ENCODE measurements at regions not wholly inside any gene's neighbourhood (a gene's known extent, or its start where the extent isn't known, plus 50 kb on each side); places are given as distances from the start of the nearest gene placed in this dataset.

GRCh38 chr2:118641711-118642110, 205.7 kb downstream of the EN1 start:
- Histone ChIP-seq H3K36me3 (ENCODE audit: control insufficient read depth in 1 of 2, insufficient read depth in 2 of 2, low read depth in 1 of 2, low read length in 2 of 2) (no peaks in the 10 kb centered on the region), H2BK120ac (ENCODE audit: low read depth, low read length) (no peak overlapping the region), H3K4me3 (ENCODE audit: insufficient read depth in 1 of 2, low read depth in 1 of 2, low read length in 2 of 2) (no peak overlapping the region), H2AFZ (ENCODE audit: low read depth, low read length) (no peak overlapping the region), H2AK5ac (ENCODE audit: low read length, severe bottlenecking) (no peak overlapping the region), H4K91ac (ENCODE audit: low read length) (no peak overlapping the region), H3K18ac (ENCODE audit: low read depth in 1 of 2, low read length in 2 of 2) (no peak overlapping the region), H3K79me1 (replicated peaks; ENCODE audit: low read length, poor library complexity, severe bottlenecking) (no peaks in the 10 kb centered on the region), H4K8ac (ENCODE audit: low read length) (no peak overlapping the region), H3K14ac (ENCODE audit: low read length in 2 of 2) (no peak overlapping the region), H3K4ac (ENCODE audit: low read depth in 1 of 2, low read length in 2 of 2) (no peak overlapping the region), H3K9ac (ENCODE audit: low read length) (no peak overlapping the region), H3K27ac (ENCODE audit: low read length, poor library complexity, severe bottlenecking) (no peak overlapping the region), H2BK15ac (ENCODE audit: low read depth, poor library complexity, severe bottlenecking) (no peak overlapping the region), H3K4me1 (ENCODE audit: control insufficient read depth, insufficient read depth, low read depth, low read length) (no peaks in the 10 kb centered on the region), H2BK12ac (ENCODE audit: low read length in 2 of 2) (no peak overlapping the region), H3K27me3 (ENCODE audit: control insufficient read depth in 1 of 2, insufficient read depth in 1 of 2, low read length in 2 of 2) (no peaks in the 10 kb centered on the region), H3K23ac (ENCODE audit: low read length in 2 of 2) (no peak overlapping the region), H3K4me2 (ENCODE audit: low read length, poor library complexity, severe bottlenecking) (no peak overlapping the region), H2BK5ac (ENCODE audit: low read depth, low read length, poor library complexity, severe bottlenecking) (no peak overlapping the region), H3K9me3 (ENCODE audit: control insufficient read depth, low read length) (no peaks in the 10 kb centered on the region)
- WGBS: 37% methylated on average over 1 of the region's 1 CpG
- no peak for DNase-seq

- H3K23ac ChIP-seq (ENCODE audit: low read length in 2 of 2): no peak overlapping the region
- no peaks in the 10 kb centered on the region for H3K79me1 ChIP-seq (replicated peaks; ENCODE audit: low read length, poor library complexity, severe bottlenecking)
- H2AK5ac ChIP-seq (ENCODE audit: low read length, severe bottlenecking): no peak overlapping the region
- H2BK12ac ChIP-seq (ENCODE audit: low read length in 2 of 2): no peak overlapping the region
- no peak overlapping the region for H2BK5ac ChIP-seq (ENCODE audit: low read depth, low read length, poor library complexity, severe bottlenecking)
- H3K9me3 ChIP-seq (ENCODE audit: control insufficient read depth, low read length): no peaks in the 10 kb centered on the region
- DNase-seq: no peak
- no peak overlapping the region for H3K9ac ChIP-seq (ENCODE audit: low read length)
- no peak overlapping the region for H3K4me3 ChIP-seq (ENCODE audit: insufficient read depth in 1 of 2, low read depth in 1 of 2, low read length in 2 of 2)
- WGBS: 46% methylated on average over 2 of the region's 2 CpGs
- no peak overlapping the region for H3K4me2 ChIP-seq (ENCODE audit: low read length, poor library complexity, severe bottlenecking)
- H3K27ac ChIP-seq (ENCODE audit: low read length, poor library complexity, severe bottlenecking): no peak overlapping the region
- H3K36me3 ChIP-seq (ENCODE audit: control insufficient read depth in 1 of 2, insufficient read depth in 2 of 2, low read depth in 1 of 2, low read length in 2 of 2): no peaks in the 10 kb centered on the region
- peaks cover 0 to 11% of the 10 kb centered on the region in 2 experiments for H3K27me3 ChIP-seq (ENCODE audit: control insufficient read depth in 1 of 2, insufficient read depth in 1 of 2, low read length in 2 of 2)
- H2BK15ac ChIP-seq (ENCODE audit: low read depth, poor library complexity, severe bottlenecking): no peak overlapping the region
- no peak overlapping the region for H4K91ac ChIP-seq (ENCODE audit: low read length)
- H3K18ac ChIP-seq (ENCODE audit: low read depth in 1 of 2, low read length in 2 of 2): no peak overlapping the region
- H2AFZ ChIP-seq (ENCODE audit: low read depth, low read length): no peak overlapping the region
- H3K14ac ChIP-seq (ENCODE audit: low read length in 2 of 2): no peak overlapping the region
- no peaks in the 10 kb centered on the region for H3K4me1 ChIP-seq (ENCODE audit: control insufficient read depth, insufficient read depth, low read depth, low read length)
- no peak overlapping the region for H2BK120ac ChIP-seq (ENCODE audit: low read depth, low read length)
- no peak overlapping the region for H4K8ac ChIP-seq (ENCODE audit: low read length)
- no peak overlapping the region for H3K4ac ChIP-seq (ENCODE audit: low read depth in 1 of 2, low read length in 2 of 2)
Measured at GRCh38 chr2:118639371-118639770, 208.1 kb downstream of the EN1 start.

- Histone ChIP-seq H3K4ac (ENCODE audit: low read depth in 1 of 2, low read length in 2 of 2) (no peak overlapping the region), H3K36me3 (ENCODE audit: control insufficient read depth in 1 of 2, insufficient read depth in 2 of 2, low read depth in 1 of 2, low read length in 2 of 2) (no peaks in the 10 kb centered on the region), H2BK15ac (ENCODE audit: low read depth, poor library complexity, severe bottlenecking) (no peak overlapping the region), H3K4me2 (ENCODE audit: low read length, poor library complexity, severe bottlenecking) (no peak overlapping the region), H3K79me1 (replicated peaks; ENCODE audit: low read length, poor library complexity, severe bottlenecking) (no peaks in the 10 kb centered on the region), H2BK120ac (ENCODE audit: low read depth, low read length) (no peak overlapping the region), H3K18ac (ENCODE audit: low read depth in 1 of 2, low read length in 2 of 2) (no peak overlapping the region), H3K23ac (ENCODE audit: low read length in 2 of 2) (no peak overlapping the region), H4K8ac (ENCODE audit: low read length) (no peak overlapping the region), H2AFZ (ENCODE audit: low read depth, low read length) (no peak overlapping the region), H2AK5ac (ENCODE audit: low read length, severe bottlenecking) (no peak overlapping the region), H2BK5ac (ENCODE audit: low read depth, low read length, poor library complexity, severe bottlenecking) (no peak overlapping the region), H2BK12ac (ENCODE audit: low read length in 2 of 2) (no peak overlapping the region), H3K27ac (ENCODE audit: low read length, poor library complexity, severe bottlenecking) (no peak overlapping the region), H3K9ac (ENCODE audit: low read length) (no peak overlapping the region), H4K91ac (ENCODE audit: low read length) (no peak overlapping the region), H3K4me3 (ENCODE audit: insufficient read depth in 1 of 2, low read depth in 1 of 2, low read length in 2 of 2) (no peak overlapping the region), H3K4me1 (ENCODE audit: control insufficient read depth, insufficient read depth, low read depth, low read length) (no peaks in the 10 kb centered on the region), H3K27me3 (ENCODE audit: control insufficient read depth in 1 of 2, insufficient read depth in 1 of 2, low read length in 2 of 2) (peaks cover 0 to 20% of the 10 kb centered on the region in 2 experiments), H3K14ac (ENCODE audit: low read length in 2 of 2) (no peak overlapping the region), H3K9me3 (ENCODE audit: control insufficient read depth, low read length) (no peaks in the 10 kb centered on the region)
- DNase-seq: no peak
- 38% methylated on average over 5 of the region's 5 CpGs for WGBS
Measured at GRCh38 chr2:118638453-118638852, 209.0 kb downstream of the EN1 start.

- H4K8ac ChIP-seq (ENCODE audit: low read length): no peak overlapping the region
Measured at GRCh38 chr2:118635891-118636290, 211.6 kb downstream of the EN1 start.

More at GRCh38 chr2:118635891-118636290, 211.6 kb downstream of the EN1 start:
- Histone ChIP-seq H3K4me3 (ENCODE audit: insufficient read depth in 1 of 2, low read depth in 1 of 2, low read length in 2 of 2) (no peak overlapping the region), H2BK5ac (ENCODE audit: low read depth, low read length, poor library complexity, severe bottlenecking) (no peak overlapping the region), H2BK120ac (ENCODE audit: low read depth, low read length) (no peak overlapping the region), H2AK5ac (ENCODE audit: low read length, severe bottlenecking) (no peak overlapping the region), H2BK15ac (ENCODE audit: low read depth, poor library complexity, severe bottlenecking) (no peak overlapping the region), H3K27ac (ENCODE audit: low read length, poor library complexity, severe bottlenecking) (no peak overlapping the region), H3K4me1 (ENCODE audit: control insufficient read depth, insufficient read depth, low read depth, low read length) (no peaks in the 10 kb centered on the region), H2BK12ac (ENCODE audit: low read length in 2 of 2) (no peak overlapping the region), H3K9ac (ENCODE audit: low read length) (no peak overlapping the region), H3K79me1 (replicated peaks; ENCODE audit: low read length, poor library complexity, severe bottlenecking) (no peaks in the 10 kb centered on the region), H3K36me3 (ENCODE audit: control insufficient read depth in 1 of 2, insufficient read depth in 2 of 2, low read depth in 1 of 2, low read length in 2 of 2) (no peaks in the 10 kb centered on the region), H3K18ac (ENCODE audit: low read depth in 1 of 2, low read length in 2 of 2) (no peak overlapping the region), H3K4ac (ENCODE audit: low read depth in 1 of 2, low read length in 2 of 2) (no peak overlapping the region), H3K4me2 (ENCODE audit: low read length, poor library complexity, severe bottlenecking) (no peak overlapping the region), H3K27me3 (ENCODE audit: control insufficient read depth in 1 of 2, insufficient read depth in 1 of 2, low read length in 2 of 2) (peaks cover 0 to 24% of the 10 kb centered on the region in 2 experiments), H4K91ac (ENCODE audit: low read length) (no peak overlapping the region), H3K23ac (ENCODE audit: low read length in 2 of 2) (no peak overlapping the region), H3K9me3 (ENCODE audit: control insufficient read depth, low read length) (no peaks in the 10 kb centered on the region), H3K14ac (ENCODE audit: low read length in 2 of 2) (no peak overlapping the region), H2AFZ (ENCODE audit: low read depth, low read length) (no peak overlapping the region)
- no peak for DNase-seq
- 41% methylated on average over 6 of the region's 6 CpGs for WGBS
